Psoas muscle (tissue), 7 donors: ENCODE measurements at regions not wholly inside any gene's neighbourhood (a gene's known extent, or its start where the extent isn't known, plus 50 kb on each side); places are given as distances from the start of the nearest gene placed in this dataset.

ENCODE experiments used
- ATAC-seq, 4 donors: fragments of 200-7000 bp; cut with Tn5 transposase; one replicate each; pipeline ENCODE4 v1.9.1; 2020; ENCODE audit warnings: moderate library complexity in 3 of 4, mild to moderate bottlenecking in 2 of 4
- DNase-seq, 2 donors: peaks; one replicate each; pipeline ENCODE4 v3.0.0-alpha.2; 2020
- H3K27ac ChIP-seq: fragments of 200-600 bp; one replicate; pipeline ENCODE4 v1.8.0; 2022
- H3K27me3 ChIP-seq, 3 donors: fragments of 200-600 bp in 1 of 3; one replicate each; pipeline versions ENCODE4 v1.6.1 to v1.8.0; 2013 to 2022; ENCODE audit warnings: low read length in 2 of 3, mild to moderate bottlenecking in 2 of 3, moderate library complexity in 1 of 3; ENCODE audit not compliant: insufficient read depth in 3 of 3
- H3K36me3 ChIP-seq, 2 donors: fragments of 200-600 bp in 1 of 2; one replicate each; pipeline versions ENCODE4 v1.6.1 to v1.8.0; 2013 to 2022; ENCODE audit warnings: low read depth in 1 of 2, mild to moderate bottlenecking in 1 of 2, moderate library complexity in 1 of 2; ENCODE audit not compliant: insufficient read depth in 1 of 2
- H3K4me1 ChIP-seq: fragments of 200-600 bp; one replicate; pipeline ENCODE4 v1.8.0; 2022
- H3K4me3 ChIP-seq: fragments of 200-600 bp; one replicate; pipeline ENCODE4 v1.8.0; 2022; ENCODE audit warnings: mild to moderate bottlenecking
- H3K9me3 ChIP-seq: fragments of 200-600 bp; one replicate; pipeline ENCODE4 v1.8.0; 2022
- WGBS, 3 donors: extraction: QIAGEN DNeasy Blood & Tissue Kit; methylation state at CpG; one replicate each; pipeline versions ENCODE4 v1.1.6 to v1.1.7; 2013; 5-methylcytosine and 5-hydroxymethylcytosine counted together
- intact Hi-C, 2 donors: fragments of 100-400 bp; cut with DNase I; formaldehyde crosslinking; loops; one replicate each; pipeline versions ENCODE4 v1.11.0 to v1.14.2; 2022
- TF ChIP-seq, protein P1 (sequence below): fragments of 200-600 bp; IDR thresholded peaks from one replicate; pipeline ENCODE4 v1.8.0; 2022; ENCODE audit warnings: antibody characterized with exemption
- donor health status: healthy with polysubstance abuse.
- donor health status: DM: no; HTN: no; CAD: no; lungs with moderate emphysema.
- donor health status: Bipolar disorder and iron deficiency.
- donor health status: healthy.
- donor health status: DM: yes; HTN: yes; CAD: no.
- donor health status: DM: no; HTN: no; CAD: no.
- donor health status: DM: yes; HTN: yes; CAD: no.

DNA sequence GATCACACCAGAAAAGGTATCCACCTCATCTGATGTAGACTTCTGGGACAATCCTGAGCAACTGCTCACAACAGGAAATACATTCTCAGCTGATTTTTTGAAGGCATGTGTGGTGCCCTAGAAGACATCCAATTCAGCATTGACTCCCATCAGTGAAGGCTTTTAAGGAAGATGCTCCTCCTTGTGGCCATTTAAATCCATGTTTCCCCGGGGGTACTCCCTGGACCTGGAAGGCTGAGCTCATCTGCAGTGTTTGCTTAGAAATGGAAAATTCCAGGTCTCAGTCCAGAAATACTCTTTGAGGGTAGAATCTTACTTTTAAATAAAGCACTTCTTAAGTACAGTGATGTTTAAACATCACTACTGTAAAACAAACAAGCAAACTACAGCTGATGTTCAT, 195.5 kb upstream of the PDE10A start:
- Histone ChIP-seq H3K27ac (no peak overlapping the region), H3K36me3 (no peaks in the 10 kb centered on the region), H3K4me3 (no peak overlapping the region), H3K4me1 (no peaks in the 10 kb centered on the region), H3K9me3 (no peaks in the 10 kb centered on the region), H3K27me3 (peaks cover 0 to 14% (median 10%) of the 10 kb centered on the region in 3 donors)
- TF ChIP-seq, protein P1, sequence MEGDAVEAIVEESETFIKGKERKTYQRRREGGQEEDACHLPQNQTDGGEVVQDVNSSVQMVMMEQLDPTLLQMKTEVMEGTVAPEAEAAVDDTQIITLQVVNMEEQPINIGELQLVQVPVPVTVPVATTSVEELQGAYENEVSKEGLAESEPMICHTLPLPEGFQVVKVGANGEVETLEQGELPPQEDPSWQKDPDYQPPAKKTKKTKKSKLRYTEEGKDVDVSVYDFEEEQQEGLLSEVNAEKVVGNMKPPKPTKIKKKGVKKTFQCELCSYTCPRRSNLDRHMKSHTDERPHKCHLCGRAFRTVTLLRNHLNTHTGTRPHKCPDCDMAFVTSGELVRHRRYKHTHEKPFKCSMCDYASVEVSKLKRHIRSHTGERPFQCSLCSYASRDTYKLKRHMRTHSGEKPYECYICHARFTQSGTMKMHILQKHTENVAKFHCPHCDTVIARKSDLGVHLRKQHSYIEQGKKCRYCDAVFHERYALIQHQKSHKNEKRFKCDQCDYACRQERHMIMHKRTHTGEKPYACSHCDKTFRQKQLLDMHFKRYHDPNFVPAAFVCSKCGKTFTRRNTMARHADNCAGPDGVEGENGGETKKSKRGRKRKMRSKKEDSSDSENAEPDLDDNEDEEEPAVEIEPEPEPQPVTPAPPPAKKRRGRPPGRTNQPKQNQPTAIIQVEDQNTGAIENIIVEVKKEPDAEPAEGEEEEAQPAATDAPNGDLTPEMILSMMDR = no peak
- intact Hi-C loops = no loop called here
- WGBS, 3 donors = 30 to 56% (median 39%) methylated on average over 1 of the region's 1 CpG
- ATAC-seq (no peak), DNase-seq (no peak)

DNA sequence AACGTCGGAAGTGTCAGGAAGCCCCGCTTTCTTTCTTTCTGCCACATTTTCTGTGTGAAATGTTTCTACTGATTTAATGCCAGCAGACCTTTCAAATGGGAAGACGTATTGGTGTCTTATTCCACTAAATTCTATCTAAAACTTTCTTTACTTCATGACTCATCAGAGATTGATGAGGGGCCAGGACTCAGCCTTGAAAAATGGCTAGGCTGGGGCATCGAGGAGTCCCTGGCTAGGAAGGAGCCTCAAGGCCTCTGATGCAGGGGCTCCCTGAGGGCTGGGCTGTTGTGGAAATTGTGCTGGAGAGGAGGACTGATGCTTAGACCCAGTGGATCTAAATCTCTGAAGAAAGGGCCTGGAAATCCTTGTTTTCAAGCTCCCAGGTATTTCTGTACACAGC, 192.8 kb upstream of the PDE10A start:
- intact Hi-C loops = no loop called here
- WGBS, 3 donors = 87 to 91% (median 87%) methylated on average over 5 of the region's 5 CpGs

DNA sequence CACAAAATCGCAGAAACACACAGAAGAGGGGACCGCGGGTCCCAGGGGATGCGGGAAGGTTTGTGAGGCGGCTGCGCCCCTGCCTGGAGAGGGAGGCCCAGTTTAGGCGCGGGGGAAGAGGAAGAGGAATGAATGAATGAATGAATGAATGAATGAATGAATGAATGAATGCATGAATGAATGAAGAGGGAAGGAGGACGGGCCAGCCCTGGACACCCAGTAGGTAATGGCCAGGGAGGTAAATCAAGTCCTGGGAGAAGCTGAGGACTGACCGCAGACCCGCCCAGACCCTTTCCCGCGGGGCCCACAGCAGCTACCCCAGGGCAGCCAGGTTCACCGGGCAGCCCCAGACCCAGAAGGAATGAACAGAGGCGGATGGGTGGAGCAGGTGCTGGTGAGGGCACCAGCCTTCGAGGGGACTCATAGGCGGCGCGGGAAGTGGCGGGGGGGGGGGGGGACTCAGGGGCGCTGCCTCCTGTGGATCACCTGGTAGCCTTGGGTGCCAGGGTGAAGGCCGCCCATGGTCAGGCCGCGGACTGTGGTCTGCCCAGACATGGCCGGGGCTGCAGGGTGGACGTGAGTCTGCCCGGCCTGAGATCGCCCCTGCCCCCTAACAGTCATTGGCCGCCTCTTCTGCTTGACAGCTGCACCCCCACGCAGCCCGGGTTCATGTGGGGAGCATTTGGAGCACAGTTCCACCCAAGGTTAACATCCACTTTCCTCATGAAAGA, 192.0 kb upstream of the PDE10A start:
- 77 to 83% (median 80%) methylated on average over 29 to 31 of the region's 31 CpGs for WGBS, 3 donors
- DNase-seq (no peak), ATAC-seq (no peak)
- Histone ChIP-seq H3K4me1 (no peaks in the 10 kb centered on the region), H3K27me3 (peaks cover 0 to 21% (median 13%) of the 10 kb centered on the region in 3 donors), H3K9me3 (no peaks in the 10 kb centered on the region), H3K27ac (no peak overlapping the region), H3K4me3 (no peak overlapping the region), H3K36me3 (no peaks in the 10 kb centered on the region)
- TF ChIP-seq, protein P1 = no peak
- intact Hi-C loops = loop anchor here in 1 of 2 donors (5.0 kb wide), 1 partner anchor 128 kb away; no protein-coding TSS in a partner anchor

More for the DNA sequence above, 192.8 kb upstream of the PDE10A start:
- Histone ChIP-seq H3K27me3 (peaks cover 0 to 19% (median 12%) of the 10 kb centered on the region in 3 donors), H3K9me3 (no peaks in the 10 kb centered on the region), H3K4me1 (no peaks in the 10 kb centered on the region), H3K27ac (no peak overlapping the region), H3K4me3 (no peak overlapping the region), H3K36me3 (no peaks in the 10 kb centered on the region)
- DNase-seq = no peak
- TF ChIP-seq, protein P1 = no peak
- no peak for ATAC-seq

DNA sequence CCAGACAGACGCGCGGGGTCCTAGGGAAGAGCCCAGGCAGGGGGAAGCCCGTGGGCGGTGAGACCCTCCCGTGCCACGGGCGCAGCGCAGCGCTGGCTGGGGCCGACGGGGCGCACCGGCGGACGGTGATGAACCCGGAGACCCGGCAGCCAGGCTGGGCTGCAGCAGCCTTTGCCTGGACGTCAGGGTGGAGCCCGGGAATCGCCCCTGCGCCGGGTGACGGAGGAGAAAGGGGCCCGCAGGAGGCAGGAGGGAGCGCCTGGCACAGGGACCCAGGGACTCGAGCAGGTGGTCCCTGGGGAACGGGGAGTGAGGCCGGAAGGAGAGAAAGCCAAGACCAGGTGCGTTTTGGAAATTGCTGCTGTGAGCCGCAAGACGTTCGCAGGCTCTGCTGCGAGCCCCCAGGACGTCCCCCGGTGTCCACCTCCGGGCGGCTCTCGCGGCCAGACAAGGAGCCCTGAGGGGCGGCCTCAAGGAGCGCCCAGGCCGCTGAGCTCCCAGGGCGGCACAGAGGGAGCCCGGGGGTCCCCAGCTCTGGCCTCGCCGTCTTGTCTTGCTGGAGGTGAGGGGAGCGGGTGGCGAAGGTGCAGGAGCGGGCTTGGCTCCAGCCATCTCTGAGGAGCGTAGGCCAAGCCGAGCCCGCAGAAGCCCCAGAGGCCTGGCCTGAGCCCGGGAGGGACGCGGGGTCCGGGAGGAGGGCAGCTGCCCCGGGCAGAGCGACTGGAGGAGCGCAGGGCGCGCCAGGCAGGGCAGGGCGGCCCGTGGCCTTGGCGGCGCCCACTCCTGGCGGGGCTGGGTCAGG, 191.2 kb upstream of the PDE10A start:
- TF ChIP-seq, protein P1 = no peak
- DNase-seq (no peak), ATAC-seq (no peak)
- Histone ChIP-seq H3K9me3 (no peaks in the 10 kb centered on the region), H3K4me3 (no peak overlapping the region), H3K36me3 (no peaks in the 10 kb centered on the region), H3K27me3 (peaks cover 0 to 24% (median 15%) of the 10 kb centered on the region in 3 donors), H3K4me1 (no peaks in the 10 kb centered on the region), H3K27ac (no peak overlapping the region)
- WGBS, 3 donors = 15 to 32% (median 31%) methylated on average over 57 to 67 of the region's 67 CpGs
- intact Hi-C loops = loop anchor here in 1 of 2 donors (5.0 kb wide), 1 partner anchor 127 kb away; no protein-coding TSS in a partner anchor
